GM12891 (cell line): ENCODE measurements at regions not wholly inside any gene's neighbourhood (a gene's known extent, or its start where the extent isn't known, plus 50 kb on each side); places are given as distances from the start of the nearest gene placed in this dataset.

Experiments
- DNase-seq: peaks from one replicate; pipeline ENCODE4 v3.0.0; 2011; ENCODE audit warnings: low spot score; ENCODE audit not compliant: insufficient read length
- FAIRE-seq: peaks from 2 replicates; lab custom pipeline; 2011; peaks lifted over from hg19 to GRCh38; lab: Jason Lieb, UNC
- PAX5 ChIP-seq: IDR thresholded peaks from 2 replicates; pipeline ENCODE4 v1.6.1; 2011; ENCODE audit warnings: low read length, moderate library complexity, mild to moderate bottlenecking; ENCODE audit not compliant: insufficient read depth, severe bottlenecking
- POLR2A ChIP-seq: IDR thresholded peaks from 2 replicates; pipeline ENCODE4 v1.6.1; 2011; ENCODE audit warnings: low read depth, low read length, control low read depth
- POLR2AphosphoS5 ChIP-seq: IDR thresholded peaks from 2 replicates; pipeline ENCODE4 v1.6.1; 2011; ENCODE audit warnings: low read depth, low read length, control low read depth
- POU2F2 ChIP-seq: IDR thresholded peaks from 2 replicates; pipeline ENCODE4 v1.6.1; 2011; ENCODE audit warnings: low read depth, mild to moderate bottlenecking, control low read depth, low read length, moderate library complexity
- SPI1 ChIP-seq: IDR thresholded peaks from 2 replicates; pipeline ENCODE4 v1.6.1; 2011; ENCODE audit warnings: low read depth, low read length, control low read depth
- TAF1 ChIP-seq: IDR thresholded peaks from 2 replicates; pipeline ENCODE4 v1.6.1; 2011; ENCODE audit warnings: low read depth, low read length, control low read depth

DNA sequence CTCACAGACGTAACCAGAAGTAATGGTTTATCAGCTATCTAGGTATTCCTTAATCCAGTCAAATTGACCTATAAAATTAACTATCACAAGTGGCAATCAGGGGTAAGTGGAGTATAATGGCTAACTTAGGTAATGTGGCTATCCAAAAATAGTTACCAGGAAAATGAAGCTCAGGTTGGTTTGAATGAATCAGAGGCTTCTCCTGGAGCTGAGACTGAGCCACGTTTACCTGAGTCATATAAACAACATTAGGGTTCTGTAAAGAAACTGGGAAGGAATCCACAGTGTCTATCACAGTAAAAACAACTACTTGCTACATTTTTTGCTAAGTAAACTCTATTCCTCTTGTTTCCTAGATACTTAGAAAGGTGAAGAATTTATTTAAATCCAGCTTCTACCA, 236.0 kb upstream of the SPHKAP start:
- FAIRE-seq, result no peak
- TF ChIP-seq POLR2AphosphoS5 (no peak), POU2F2 (no peak), POLR2A (no peak), PAX5 (no peak), SPI1 (no peak), TAF1 (no peak)
- no peak for DNase-seq

- DNase-seq (no peak), FAIRE-seq (no peak)
- TF ChIP-seq TAF1 (no peak), POLR2AphosphoS5 (no peak), POLR2A (no peak), PAX5 (no peak), POU2F2 (no peak), SPI1 (no peak)
These were observed 228.6 kb upstream of the SPHKAP start for GRCh38 chr2:228410061-228410460.

GRCh38 chr2:228409493-228409892, 228.0 kb upstream of the SPHKAP start:
- TF ChIP-seq PAX5 (no peak), SPI1 (no peak), POU2F2 (no peak), POLR2AphosphoS5 (no peak), TAF1 (no peak), POLR2A (no peak)
- no peak for FAIRE-seq
- DNase-seq, result no peak

DNA sequence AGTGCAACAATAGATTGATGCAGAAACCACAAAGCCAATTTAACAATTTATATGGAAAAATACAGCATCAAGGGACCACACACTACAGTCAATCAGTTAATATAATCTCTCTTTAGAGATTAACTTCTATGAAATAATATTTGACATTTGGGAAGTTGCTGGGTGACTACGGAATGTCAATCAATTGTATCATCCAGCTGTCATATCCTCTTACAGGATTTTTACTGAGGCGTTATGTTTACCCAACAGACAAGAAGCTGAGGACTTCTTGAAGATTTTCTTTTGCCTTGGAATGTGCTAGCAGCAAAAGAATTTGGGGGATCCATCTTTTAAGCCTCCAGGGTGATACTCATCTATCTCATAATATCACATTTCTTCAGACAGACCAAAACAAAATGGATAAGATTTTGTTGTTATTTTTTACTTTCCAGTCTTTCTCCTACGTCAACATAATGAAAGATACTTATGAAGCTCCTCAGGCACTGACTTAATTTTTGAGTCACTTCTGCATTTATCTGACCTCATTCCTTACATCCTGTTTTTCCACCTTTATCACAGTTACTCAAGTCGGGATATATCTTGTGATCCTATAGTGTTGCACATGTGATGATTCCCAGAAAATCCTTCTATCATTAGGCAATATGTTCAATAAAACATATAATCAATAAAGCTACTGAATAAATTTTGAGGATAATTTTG, 227.2 kb upstream of the SPHKAP start:
- no peak for TF ChIP-seq POLR2AphosphoS5
- FAIRE-seq (no peak), DNase-seq (no peak)

GRCh38 chr2:228407821-228408220, 226.3 kb upstream of the SPHKAP start:
- no peak for DNase-seq
- no peak for FAIRE-seq
- TF ChIP-seq PAX5, result no peak
- no peak for TF ChIP-seq TAF1
- TF ChIP-seq SPI1, result no peak
- TF ChIP-seq POU2F2, result no peak
- TF ChIP-seq POLR2AphosphoS5, result no peak

DNA sequence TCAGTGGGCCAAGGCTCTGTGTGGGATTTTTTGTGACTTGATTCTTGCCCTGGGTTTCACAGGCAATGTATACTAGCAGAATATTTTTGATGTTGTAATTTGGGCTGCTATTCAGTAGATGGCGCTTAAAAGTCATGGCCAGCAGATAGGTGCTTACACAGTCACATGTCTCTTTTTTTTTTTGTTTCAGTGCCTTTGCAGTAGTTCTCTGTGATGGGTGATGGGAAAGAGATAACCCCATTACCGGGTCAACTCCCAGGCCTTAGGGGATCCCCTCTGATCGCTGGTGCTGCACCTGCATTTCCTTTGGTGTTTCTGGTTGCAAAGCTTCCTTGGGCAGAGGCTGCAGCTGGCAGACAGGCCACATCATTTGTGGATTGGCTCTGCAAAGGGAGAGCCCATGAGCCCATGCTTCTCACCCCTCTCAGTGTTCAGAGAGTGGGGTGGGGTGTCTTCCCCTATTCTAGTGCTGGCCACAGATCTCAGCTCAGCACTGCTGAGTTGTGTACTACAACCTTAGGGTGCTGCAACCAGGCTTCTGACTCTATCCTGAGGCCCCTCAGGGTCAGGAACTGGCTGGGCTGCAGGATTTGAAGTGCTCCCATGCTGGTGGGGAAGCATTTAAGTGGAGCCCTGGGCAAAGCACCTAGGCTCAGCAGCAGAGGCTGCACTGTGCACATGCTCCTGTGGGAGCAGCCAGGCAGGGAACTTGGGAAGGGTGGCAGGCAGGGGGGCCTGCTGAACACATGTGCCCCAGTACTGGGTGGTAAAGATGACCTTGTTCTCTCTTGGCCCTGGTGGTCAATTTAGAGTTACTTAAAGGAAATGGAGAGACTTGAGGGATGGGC, 219.8 kb upstream of the SPHKAP start:
- FAIRE-seq, result no peak

DNA sequence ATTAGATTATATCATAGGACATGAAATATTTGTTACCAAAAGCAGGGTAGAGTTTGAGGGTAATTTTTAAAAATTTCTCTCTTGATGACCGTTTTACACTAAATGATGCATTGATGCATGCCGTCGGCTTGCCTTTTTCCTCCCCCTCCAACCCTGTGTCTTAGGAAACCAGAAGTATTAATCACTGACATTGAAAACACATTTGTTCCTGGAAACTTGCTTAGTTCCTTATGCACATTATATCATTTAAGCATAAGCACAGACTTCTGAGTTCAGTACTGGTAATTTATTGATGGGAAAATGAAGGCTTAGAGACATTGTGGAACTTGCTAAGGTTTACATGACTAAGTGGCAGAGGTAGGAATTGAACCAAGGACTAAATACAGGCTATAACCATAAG, 206.3 kb upstream of the SPHKAP start:
- DNase-seq, result no peak
- no peak for FAIRE-seq
- TF ChIP-seq TAF1, result no peak
- no peak for TF ChIP-seq POLR2AphosphoS5
- no peak for TF ChIP-seq POLR2A
- no peak for TF ChIP-seq SPI1
- TF ChIP-seq PAX5, result no peak
- no peak for TF ChIP-seq POU2F2

More for the DNA sequence above, 219.8 kb upstream of the SPHKAP start:
- TF ChIP-seq POLR2A, result no peak
- no peak for TF ChIP-seq TAF1
- TF ChIP-seq POU2F2, result no peak
- TF ChIP-seq POLR2AphosphoS5, result no peak
- TF ChIP-seq SPI1, result no peak
- no peak for TF ChIP-seq PAX5
- DNase-seq, result no peak

GRCh38 chr2:228378696-228379425, 197.4 kb upstream of the SPHKAP start:
- no peak for TF ChIP-seq SPI1
- no peak for TF ChIP-seq POLR2AphosphoS5
- TF ChIP-seq TAF1, result no peak
- TF ChIP-seq POU2F2, result no peak
- no peak for TF ChIP-seq POLR2A
- TF ChIP-seq PAX5, result no peak

GRCh38 chr2:228378233-228378632, 196.7 kb upstream of the SPHKAP start:
- TF ChIP-seq POU2F2, result no peak
- no peak for TF ChIP-seq SPI1
- no peak for TF ChIP-seq TAF1
- no peak for TF ChIP-seq POLR2AphosphoS5
- TF ChIP-seq PAX5, result no peak
- no peak for TF ChIP-seq POLR2A
- no peak for DNase-seq
- FAIRE-seq, result no peak

More at GRCh38 chr2:228378696-228379425, 197.4 kb upstream of the SPHKAP start:
- FAIRE-seq (no peak), DNase-seq (no peak)
